GM12875 (cell line): ENCODE measurements at regions not wholly inside any gene's neighbourhood (a gene's known extent, or its start where the extent isn't known, plus 50 kb on each side); places are given as distances from the start of the nearest gene placed in this dataset.

ENCODE experiments used
- H3K4me3 ChIP-seq: one replicate; pipeline ENCODE4 v1.5.1; 2011; ENCODE audit warnings: low read depth, low read length, control low read depth
- CTCF ChIP-seq: IDR thresholded peaks from 2 replicates; pipeline ENCODE4 v1.5.1; 2011; ENCODE audit warnings: low read depth, mild to moderate bottlenecking, control low read depth, inconsistent platforms, low read length, moderate library complexity, borderline replicate concordance; ENCODE audit not compliant: insufficient read depth

- TF ChIP-seq CTCF = no peak
- H3K4me3 ChIP-seq = no peak overlapping the region
Observed at GRCh38 chr6:48919555-48919954, 543.5 kb downstream of the MMUT start.

- no peak for TF ChIP-seq CTCF
- H3K4me3 ChIP-seq = no peak overlapping the region
Observed at GRCh38 chr6:48917233-48917632, 545.8 kb downstream of the MMUT start.

- no peak for TF ChIP-seq CTCF
- no peak overlapping the region for H3K4me3 ChIP-seq
Observed at GRCh38 chr6:48916607-48917006, 546.4 kb downstream of the MMUT start.

GRCh38 chr6:48915591-48915990 is 547.5 kb downstream of the MMUT start:
- no peak for TF ChIP-seq CTCF

GRCh38 chr6:48912503-48912902 is 550.5 kb downstream of the MMUT start:
- TF ChIP-seq CTCF = no peak

More at GRCh38 chr6:48915591-48915990, 547.5 kb downstream of the MMUT start:
- H3K4me3 ChIP-seq = no peak overlapping the region

GRCh38 chr6:48904809-48905208 is 558.2 kb downstream of the MMUT start:
- H3K4me3 ChIP-seq = no peak overlapping the region
- TF ChIP-seq CTCF = no peak

More at GRCh38 chr6:48912503-48912902, 550.5 kb downstream of the MMUT start:
- no peak overlapping the region for H3K4me3 ChIP-seq

- TF ChIP-seq CTCF = no peak
- no peak overlapping the region for H3K4me3 ChIP-seq
Observed at GRCh38 chr6:48894469-48894868, 568.6 kb downstream of the MMUT start.
